H9 (cell line): ENCODE measurements at regions not wholly inside any gene's neighbourhood (a gene's known extent, or its start where the extent isn't known, plus 50 kb on each side); places are given as distances from the start of the nearest gene placed in this dataset.

Source experiments
- DNase-seq: peaks from one replicate; pipeline ENCODE4 v3.0.0-alpha.2; 2017
- H2AFZ ChIP-seq: one replicate; pipeline ENCODE4 v1.6.1; 2013; ENCODE audit warnings: mild to moderate bottlenecking, low read length, control low read depth, moderate library complexity
- H2AK5ac ChIP-seq: 2 replicates; pipeline ENCODE4 v1.6.1; 2013; ENCODE audit warnings: low read length, control low read depth, mixed read lengths; ENCODE audit not compliant: insufficient read length
- H2BK120ac ChIP-seq: one replicate; pipeline ENCODE4 v1.6.1; 2013; ENCODE audit warnings: low read depth, mild to moderate bottlenecking, low read length, control low read depth, inconsistent platforms; ENCODE audit not compliant: poor library complexity, severe bottlenecking
- H2BK12ac ChIP-seq: 2 replicates; pipeline ENCODE4 v1.6.1; 2013; ENCODE audit warnings: low read length, control low read depth, mixed read lengths, low read depth; ENCODE audit not compliant: insufficient read length
- H2BK15ac ChIP-seq: 2 replicates; pipeline ENCODE4 v1.6.1; 2013; ENCODE audit warnings: low read depth, low read length, control low read depth
- H2BK20ac ChIP-seq: one replicate; pipeline ENCODE4 v1.6.1; 2013; ENCODE audit warnings: low read depth, mild to moderate bottlenecking, low read length, control low read depth, inconsistent platforms; ENCODE audit not compliant: poor library complexity, severe bottlenecking
- H2BK5ac ChIP-seq: 2 replicates; pipeline ENCODE4 v1.6.1; 2013; ENCODE audit warnings: low read length, control low read depth, mixed read lengths; ENCODE audit not compliant: insufficient read length
- H3K14ac ChIP-seq: 2 replicates; pipeline ENCODE4 v1.6.1; 2013; ENCODE audit warnings: low read length, control low read depth; ENCODE audit not compliant: insufficient read depth
- H3K18ac ChIP-seq: 2 replicates; pipeline ENCODE4 v1.6.1; 2013; ENCODE audit warnings: low read depth, mild to moderate bottlenecking, mixed read lengths, low read length, control low read depth; ENCODE audit not compliant: insufficient read length
- H3K23ac ChIP-seq: 2 replicates; pipeline ENCODE4 v1.6.1; 2013; ENCODE audit warnings: low read length, control low read depth, mixed read lengths, low read depth; ENCODE audit not compliant: insufficient read length
- H3K23me2 ChIP-seq: 2 replicates; pipeline ENCODE4 v1.6.1; 2013; ENCODE audit warnings: low read depth, mild to moderate bottlenecking, mixed read lengths, low read length, control low read depth; ENCODE audit not compliant: insufficient read length, poor library complexity, severe bottlenecking
- H3K27ac ChIP-seq: 2 replicates; pipeline ENCODE4 v1.5.1; 2013; ENCODE audit warnings: low read length, control low read depth, mixed read lengths, low read depth; ENCODE audit not compliant: insufficient read length
- H3K27me3 ChIP-seq: 2 replicates; pipeline ENCODE4 v1.6.1; 2013; ENCODE audit warnings: low read length, control low read depth, inconsistent platforms; ENCODE audit not compliant: insufficient read depth
- H3K4ac ChIP-seq: 2 replicates; pipeline ENCODE4 v1.6.1; 2013; ENCODE audit warnings: low read depth, mild to moderate bottlenecking, control low read depth, inconsistent platforms, low read length, moderate library complexity
- H3K4me1 ChIP-seq: 2 replicates; pipeline ENCODE4 v1.6.1; 2013; ENCODE audit warnings: low read length, control low read depth, inconsistent platforms; ENCODE audit not compliant: insufficient read depth
- H3K4me2 ChIP-seq: 2 replicates; pipeline ENCODE4 v1.6.1; 2013; ENCODE audit warnings: low read length, control low read depth, mixed read lengths; ENCODE audit not compliant: insufficient read length, insufficient read depth
- H3K56ac ChIP-seq: 2 replicates; pipeline ENCODE4 v1.6.1; 2013; ENCODE audit warnings: low read depth, mild to moderate bottlenecking, mixed read lengths, low read length, control low read depth; ENCODE audit not compliant: insufficient read length
- H3K79me1 ChIP-seq: 2 replicates; pipeline ENCODE4 v1.6.1; 2013; ENCODE audit warnings: low read depth, mild to moderate bottlenecking, moderate library complexity, low read length, control low read depth, inconsistent platforms; ENCODE audit not compliant: insufficient read depth, poor library complexity, severe bottlenecking
- H3K79me2 ChIP-seq: 2 replicates; pipeline ENCODE4 v1.6.1; 2013; ENCODE audit warnings: low read length, control low read depth, inconsistent platforms; ENCODE audit not compliant: insufficient read depth
- H3K9ac ChIP-seq: 2 replicates; pipeline ENCODE4 v1.6.1; 2013; ENCODE audit warnings: low read length, control low read depth, mixed read lengths; ENCODE audit not compliant: insufficient read length; ENCODE audit errors: extremely low read depth
- H3K9me3 ChIP-seq: one replicate; pipeline ENCODE4 v1.6.1; 2013; ENCODE audit warnings: low read depth, low read length, inconsistent platforms; ENCODE audit not compliant: control insufficient read depth
- H3T11ph ChIP-seq: one replicate; pipeline ENCODE4 v1.6.1; 2013; ENCODE audit warnings: mild to moderate bottlenecking, low read length, control low read depth, inconsistent platforms
- H4K20me1 ChIP-seq: one replicate; pipeline ENCODE4 v1.6.1; 2013; ENCODE audit not compliant: control insufficient read depth, insufficient read length, insufficient read depth
- H4K5ac ChIP-seq: 2 replicates; pipeline ENCODE4 v1.6.1; 2013; ENCODE audit warnings: low read depth, mild to moderate bottlenecking, mixed read lengths, low read length, control low read depth; ENCODE audit not compliant: insufficient read length
- H4K8ac ChIP-seq: replicated peaks from 2 replicates; pipeline ENCODE4 v1.6.1; 2013; ENCODE audit warnings: low read length, control low read depth, mixed read lengths, low read depth; ENCODE audit not compliant: insufficient read length
- H4K91ac ChIP-seq: 2 replicates; pipeline ENCODE4 v1.6.1; 2013; ENCODE audit warnings: low read depth, mild to moderate bottlenecking, moderate library complexity, mixed read lengths, low read length, control low read depth; ENCODE audit not compliant: insufficient read length
- H3K27ac Mint-ChIP-seq, 3 experiments: 2 replicates in 2 of 3; 3 replicates in 1 of 3; pipeline ENCODE4 v1.8.0; 2020 to 2021; ENCODE audit warnings: mixed read lengths in 3 of 3, mild to moderate bottlenecking in 1 of 3, moderate library complexity in 1 of 3
- H3K27me3 Mint-ChIP-seq: 2 replicates; pipeline ENCODE4 v1.8.0; 2021; ENCODE audit warnings: low read depth, mild to moderate bottlenecking, moderate library complexity, mixed read lengths
- H3K36me3 Mint-ChIP-seq, 3 experiments: 2 replicates in 2 of 3; 3 replicates in 1 of 3; pipeline ENCODE4 v1.8.0; 2020 to 2021; ENCODE audit warnings: low read depth in 3 of 3, mixed read lengths in 3 of 3; ENCODE audit not compliant: insufficient read depth in 1 of 3
- H3K4me1 Mint-ChIP-seq, 2 experiments: 2 replicates each; pipeline ENCODE4 v1.8.0; 2020; ENCODE audit warnings: mixed read lengths in 2 of 2
- H3K4me3 Mint-ChIP-seq, 2 experiments: 2 replicates in 1 of 2; 3 replicates in 1 of 2; pipeline ENCODE4 v1.8.0; 2020 to 2021; ENCODE audit warnings: mild to moderate bottlenecking in 2 of 2, mixed read lengths in 2 of 2, moderate library complexity in 1 of 2
- H3K9me3 Mint-ChIP-seq, 2 experiments: 2 replicates in 1 of 2; 3 replicates in 1 of 2; pipeline ENCODE4 v1.8.0; 2020; ENCODE audit warnings: mild to moderate bottlenecking in 2 of 2, mixed read lengths in 2 of 2, moderate library complexity in 1 of 2
- WGBS: extraction: QIAGEN DNeasy Blood & Tissue Kit; methylation state at CpG from one replicate; pipeline ENCODE4 v1.1.7; 2013; ENCODE audit warnings: missing lambda C conversion rate, low lambda C conversion rate, mixed read lengths; ENCODE audit not compliant: insufficient read length; ENCODE audit errors: extremely low coverage; 5-methylcytosine and 5-hydroxymethylcytosine counted together
- TF ChIP-seq, protein P1 (sequence below): fragments of 200-600 bp; sonication (generic); conservative IDR thresholded peaks from 3 replicates; pipeline ENCODE4 v1.8.0; 2021; ENCODE audit warnings: antibody characterized with exemption, mild to moderate bottlenecking

DNA sequence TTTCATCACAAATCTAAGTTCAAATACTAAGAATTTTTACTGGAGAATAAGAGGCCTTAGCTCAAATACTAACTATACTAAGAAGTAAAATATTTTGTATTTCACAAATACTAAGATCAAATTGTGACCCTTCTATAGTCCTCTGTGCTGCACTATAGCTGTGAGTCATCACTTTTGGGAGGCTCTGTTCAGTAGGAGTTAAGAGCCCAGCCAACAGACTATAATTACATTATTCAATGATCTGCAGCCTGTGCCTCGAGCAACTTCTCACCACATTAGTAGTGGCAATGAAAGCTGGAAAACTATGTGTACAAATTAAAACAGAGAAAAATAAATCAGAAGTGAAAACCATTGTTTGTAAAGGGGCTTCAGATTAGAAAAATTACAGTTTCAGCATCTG, 147.3 kb upstream of the GPC6 start:
- H3K4me3 Mint-ChIP-seq, result no peak overlapping the region
- no peaks in the 10 kb centered on the region for H3K23me2 ChIP-seq
- H3K18ac ChIP-seq, result no peak overlapping the region
- TF ChIP-seq, protein P1, sequence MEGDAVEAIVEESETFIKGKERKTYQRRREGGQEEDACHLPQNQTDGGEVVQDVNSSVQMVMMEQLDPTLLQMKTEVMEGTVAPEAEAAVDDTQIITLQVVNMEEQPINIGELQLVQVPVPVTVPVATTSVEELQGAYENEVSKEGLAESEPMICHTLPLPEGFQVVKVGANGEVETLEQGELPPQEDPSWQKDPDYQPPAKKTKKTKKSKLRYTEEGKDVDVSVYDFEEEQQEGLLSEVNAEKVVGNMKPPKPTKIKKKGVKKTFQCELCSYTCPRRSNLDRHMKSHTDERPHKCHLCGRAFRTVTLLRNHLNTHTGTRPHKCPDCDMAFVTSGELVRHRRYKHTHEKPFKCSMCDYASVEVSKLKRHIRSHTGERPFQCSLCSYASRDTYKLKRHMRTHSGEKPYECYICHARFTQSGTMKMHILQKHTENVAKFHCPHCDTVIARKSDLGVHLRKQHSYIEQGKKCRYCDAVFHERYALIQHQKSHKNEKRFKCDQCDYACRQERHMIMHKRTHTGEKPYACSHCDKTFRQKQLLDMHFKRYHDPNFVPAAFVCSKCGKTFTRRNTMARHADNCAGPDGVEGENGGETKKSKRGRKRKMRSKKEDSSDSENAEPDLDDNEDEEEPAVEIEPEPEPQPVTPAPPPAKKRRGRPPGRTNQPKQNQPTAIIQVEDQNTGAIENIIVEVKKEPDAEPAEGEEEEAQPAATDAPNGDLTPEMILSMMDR, result no peak
- no peaks in the 10 kb centered on the region for H3K36me3 Mint-ChIP-seq
- H3K79me2 ChIP-seq, result no peaks in the 10 kb centered on the region
- no peaks in the 10 kb centered on the region for H3K27me3 Mint-ChIP-seq
- no peak overlapping the region for H3K27ac ChIP-seq
- H3K27ac Mint-ChIP-seq, result no peak overlapping the region
- no peaks in the 10 kb centered on the region for H4K20me1 ChIP-seq
- H3K4me1 ChIP-seq, result peaks cover 2% of the 10 kb centered on the region; the same call in 1 of the 2 replicates
- H3K4me1 Mint-ChIP-seq, result peaks cover 3 to 4% of the 10 kb centered on the region in 2 experiments; a peak in 3 of 4 replicates
- no CpG with 5 or more reads among the region's 1 CpG for WGBS
- no peak overlapping the region for H2BK12ac ChIP-seq
- no peaks in the 10 kb centered on the region for H3K79me1 ChIP-seq
- no peak overlapping the region for H3K4ac ChIP-seq
- no peaks in the 10 kb centered on the region for H3K27me3 ChIP-seq
- H3K23ac ChIP-seq, result no peak overlapping the region
- H2AFZ ChIP-seq, result no peak overlapping the region
- no peak overlapping the region for H4K8ac ChIP-seq
- no peaks in the 10 kb centered on the region for H3K9me3 Mint-ChIP-seq
- H2BK20ac ChIP-seq, result no peak overlapping the region
- no peak overlapping the region for H3K9ac ChIP-seq
- H3K4me2 ChIP-seq, result no peak overlapping the region
- H4K91ac ChIP-seq, result no peak overlapping the region
- no peak for DNase-seq
- H3T11ph ChIP-seq, result no peak overlapping the region
- H2BK5ac ChIP-seq, result no peak overlapping the region
- H4K5ac ChIP-seq, result no peak overlapping the region
- H2AK5ac ChIP-seq, result no peak overlapping the region
- no peak overlapping the region for H2BK15ac ChIP-seq
- H3K9me3 ChIP-seq, result no peaks in the 10 kb centered on the region
- no peak overlapping the region for H3K56ac ChIP-seq
- no peak overlapping the region for H3K14ac ChIP-seq
- H2BK120ac ChIP-seq, result no peak overlapping the region
